Esophagus squamous epithelium (tissue), 4 donors: ENCODE measurements at regions not wholly inside any gene's neighbourhood (a gene's known extent, or its start where the extent isn't known, plus 50 kb on each side); places are given as distances from the start of the nearest gene placed in this dataset.

Source experiments
- CTCF ChIP-seq, 6 experiments: fragments of 450-650 bp in 4 of 6; fragments of 200-600 bp in 2 of 6; sonication (generic) in 2 of 6; IDR thresholded peaks; one replicate each; pipeline ENCODE4 v1.5.1; 2016 to 2019; ENCODE audit warnings: antibody characterized with exemption in 6 of 6, mild to moderate bottlenecking in 4 of 6, moderate library complexity in 4 of 6
- POLR2A ChIP-seq, 4 donors: fragments of 450-650 bp; IDR thresholded peaks; one replicate each; pipeline ENCODE4 v1.6.1; 2017; ENCODE audit warnings: antibody characterized with exemption in 4 of 4, mild to moderate bottlenecking in 4 of 4, moderate library complexity in 3 of 4

GRCh38 chr2:129152514-129152913 is 827.0 kb upstream of the RAB6C start:
- TF ChIP-seq CTCF (IDR thresholded peaks at IDR 0.05) (no peak), POLR2A (IDR thresholded peaks at IDR 0.05) (no peak)
